Esophagus squamous epithelium (tissue), 5 donors: ENCODE measurements at regions not wholly inside any gene's neighbourhood (a gene's known extent, or its start where the extent isn't known, plus 50 kb on each side); places are given as distances from the start of the nearest gene placed in this dataset.

ENCODE experiments used
- DNase-seq: peaks from one replicate; lab custom pipeline; 2025; lab: John Stamatoyannopoulos, UW
- H3K27ac ChIP-seq, 4 donors: fragments of 200-600 bp; sonication (generic); one replicate each; pipeline ENCODE4 v1.5.1; 2016 to 2019; ENCODE audit warnings: mild to moderate bottlenecking in 1 of 4
- H3K27me3 ChIP-seq, 4 donors: fragments of 200-600 bp; sonication (generic); 1 replicate in 3 of 4; 2 replicates in 1 of 4; pipeline versions ENCODE4 v1.5.1 to v1.6.0; 2017 to 2021; ENCODE audit warnings: antibody characterized with exemption in 1 of 4
- H3K36me3 ChIP-seq, 3 donors: fragments of 200-600 bp; sonication (generic); one replicate each; pipeline ENCODE4 v1.5.1; 2016 to 2019
- H3K4me1 ChIP-seq, 3 donors: fragments of 200-600 bp; sonication (generic); one replicate each; pipeline ENCODE4 v1.5.1; 2017 to 2019
- H3K4me3 ChIP-seq, 4 donors: fragments of 200-600 bp; sonication (generic); 1 replicate in 3 of 4; 2 replicates in 1 of 4; pipeline ENCODE4 v1.5.1; 2016 to 2019; ENCODE audit warnings: mild to moderate bottlenecking in 2 of 4, moderate library complexity in 1 of 4
- H3K9me3 ChIP-seq, 3 donors: fragments of 200-600 bp; sonication (generic); one replicate each; pipeline ENCODE4 v1.5.1; 2016 to 2019
- POLR2A ChIP-seq, 4 donors: fragments of 450-650 bp; IDR thresholded peaks; one replicate each; pipeline ENCODE4 v1.6.1; 2017; ENCODE audit warnings: antibody characterized with exemption in 4 of 4, mild to moderate bottlenecking in 4 of 4, moderate library complexity in 3 of 4
- WGBS, 2 donors: methylation state at CpG; one replicate each; pipeline ENCODE4 v1.1.5; 2018; 5-methylcytosine and 5-hydroxymethylcytosine counted together
- intact Hi-C: fragments of 100-400 bp; cut with DNase I; formaldehyde crosslinking; loops from one replicate; pipeline ENCODE4 v1.15.0; 2022
- TF ChIP-seq, protein P1 (sequence below), 6 experiments: fragments of 450-650 bp in 4 of 6; fragments of 200-600 bp in 2 of 6; sonication (generic) in 2 of 6; IDR thresholded peaks; one replicate each; pipeline ENCODE4 v1.5.1; 2016 to 2019; ENCODE audit warnings: antibody characterized with exemption in 6 of 6, mild to moderate bottlenecking in 4 of 6, moderate library complexity in 4 of 6
- donor health status: DM: yes; HTN: yes; CAD: no.

DNA sequence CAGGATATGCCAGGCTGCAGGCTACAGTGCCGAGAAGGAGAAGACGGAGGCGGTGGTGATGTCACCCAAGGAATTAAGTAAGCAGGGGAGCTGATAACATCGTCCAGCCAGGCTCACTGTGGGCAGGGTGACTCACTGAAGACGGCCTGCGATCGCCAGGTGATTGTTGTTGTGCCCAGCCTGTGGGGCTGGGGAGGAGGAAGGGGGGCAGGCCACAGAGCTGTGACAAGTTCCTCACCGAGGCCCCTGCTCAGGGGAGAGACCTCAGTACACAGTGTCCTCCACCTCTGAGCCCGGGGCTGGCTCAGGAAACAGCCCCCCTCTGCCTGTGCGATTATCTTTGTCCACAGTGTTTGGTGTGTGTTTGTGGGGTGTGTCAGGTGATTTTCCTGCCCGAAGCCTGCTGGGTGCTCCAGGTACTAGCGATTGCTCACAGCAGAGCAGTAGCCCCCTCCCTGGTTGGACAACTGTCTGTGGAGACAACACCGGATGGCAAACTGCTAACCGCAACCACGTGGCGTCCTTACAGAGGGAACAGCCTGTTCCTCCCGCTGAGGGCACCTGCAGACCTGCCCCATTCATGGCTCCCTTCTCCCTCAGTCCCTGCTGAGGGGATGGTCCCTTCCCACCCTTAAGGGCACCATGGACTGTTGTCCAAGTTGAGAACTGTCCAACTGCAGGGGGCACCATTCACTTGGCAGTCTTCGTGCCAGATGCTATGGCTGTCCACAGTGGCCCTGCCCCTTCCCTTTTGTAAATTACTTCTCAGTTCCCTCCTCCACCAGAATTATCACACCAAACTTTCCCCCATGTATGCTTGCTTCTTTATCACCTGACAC, 95.1 kb downstream of the ZFP36L2 start:
- no peaks in the 10 kb centered on the region for H3K9me3 ChIP-seq
- intact Hi-C loops = loop anchor here (5.0 kb wide), 1 partner anchor 91 kb away; no protein-coding TSS in a partner anchor

DNA sequence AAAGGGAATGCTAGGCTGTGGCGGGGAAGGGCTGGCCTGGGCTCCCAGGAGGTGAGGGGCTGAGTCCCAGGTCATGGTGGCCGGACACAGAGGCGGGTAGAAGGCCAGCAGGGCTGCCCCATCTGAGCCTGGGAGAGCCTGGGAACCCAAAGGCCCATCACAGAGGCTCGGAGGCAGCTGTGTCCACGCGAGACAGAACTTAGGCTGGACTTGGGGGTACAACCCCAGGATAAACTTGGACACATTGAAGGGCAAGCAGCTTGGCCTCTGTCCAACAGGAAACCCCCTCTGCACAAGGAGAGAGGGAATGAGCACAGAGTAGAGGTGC, 95.9 kb downstream of the ZFP36L2 start:
- H3K27me3 ChIP-seq = no peaks in the 10 kb centered on the region
- WGBS, 2 donors = 91 to 100% methylated on average over 3 to 6 of the region's 6 CpGs
- H3K4me1 ChIP-seq = peaks cover 39 to 86% (median 47%) of the 10 kb centered on the region in 3 donors
- H3K9me3 ChIP-seq = no peaks in the 10 kb centered on the region
- intact Hi-C loops = loop anchor here (5.0 kb wide), 1 partner anchor 92 kb away; no protein-coding TSS in a partner anchor
- DNase-seq = no peak
- peak overlapping the region; percentile 76 to 90 (median 83) for H3K27ac ChIP-seq
- TF ChIP-seq, protein P1, sequence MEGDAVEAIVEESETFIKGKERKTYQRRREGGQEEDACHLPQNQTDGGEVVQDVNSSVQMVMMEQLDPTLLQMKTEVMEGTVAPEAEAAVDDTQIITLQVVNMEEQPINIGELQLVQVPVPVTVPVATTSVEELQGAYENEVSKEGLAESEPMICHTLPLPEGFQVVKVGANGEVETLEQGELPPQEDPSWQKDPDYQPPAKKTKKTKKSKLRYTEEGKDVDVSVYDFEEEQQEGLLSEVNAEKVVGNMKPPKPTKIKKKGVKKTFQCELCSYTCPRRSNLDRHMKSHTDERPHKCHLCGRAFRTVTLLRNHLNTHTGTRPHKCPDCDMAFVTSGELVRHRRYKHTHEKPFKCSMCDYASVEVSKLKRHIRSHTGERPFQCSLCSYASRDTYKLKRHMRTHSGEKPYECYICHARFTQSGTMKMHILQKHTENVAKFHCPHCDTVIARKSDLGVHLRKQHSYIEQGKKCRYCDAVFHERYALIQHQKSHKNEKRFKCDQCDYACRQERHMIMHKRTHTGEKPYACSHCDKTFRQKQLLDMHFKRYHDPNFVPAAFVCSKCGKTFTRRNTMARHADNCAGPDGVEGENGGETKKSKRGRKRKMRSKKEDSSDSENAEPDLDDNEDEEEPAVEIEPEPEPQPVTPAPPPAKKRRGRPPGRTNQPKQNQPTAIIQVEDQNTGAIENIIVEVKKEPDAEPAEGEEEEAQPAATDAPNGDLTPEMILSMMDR (IDR thresholded peaks at IDR 0.05) = no peak
- no peak for TF ChIP-seq POLR2A (IDR thresholded peaks at IDR 0.05)
- peak overlapping the region in 1 of 4 donors; percentile 15 for H3K4me3 ChIP-seq
- no peaks in the 10 kb centered on the region for H3K36me3 ChIP-seq

More for the DNA sequence above, 95.1 kb downstream of the ZFP36L2 start:
- H3K4me1 ChIP-seq = peaks cover 43 to 94% (median 55%) of the 10 kb centered on the region in 3 donors
- WGBS, 2 donors = 16 to 22% methylated on average over 7 to 12 of the region's 18 CpGs
- TF ChIP-seq, protein P1 (IDR thresholded peaks at IDR 0.05) = peak in 5 of 6 experiments; percentile 21 to 61 (median 44)
- peak in 2 of 4 donors; percentile 4 to 65 for TF ChIP-seq POLR2A (IDR thresholded peaks at IDR 0.05)
- peak; percentile 91 for DNase-seq
- no peaks in the 10 kb centered on the region for H3K36me3 ChIP-seq
- peak overlapping the region; percentile 76 to 90 (median 83) for H3K27ac ChIP-seq
- no peaks in the 10 kb centered on the region for H3K27me3 ChIP-seq
- H3K4me3 ChIP-seq = peak overlapping the region in 1 of 4 donors; percentile 15

DNA sequence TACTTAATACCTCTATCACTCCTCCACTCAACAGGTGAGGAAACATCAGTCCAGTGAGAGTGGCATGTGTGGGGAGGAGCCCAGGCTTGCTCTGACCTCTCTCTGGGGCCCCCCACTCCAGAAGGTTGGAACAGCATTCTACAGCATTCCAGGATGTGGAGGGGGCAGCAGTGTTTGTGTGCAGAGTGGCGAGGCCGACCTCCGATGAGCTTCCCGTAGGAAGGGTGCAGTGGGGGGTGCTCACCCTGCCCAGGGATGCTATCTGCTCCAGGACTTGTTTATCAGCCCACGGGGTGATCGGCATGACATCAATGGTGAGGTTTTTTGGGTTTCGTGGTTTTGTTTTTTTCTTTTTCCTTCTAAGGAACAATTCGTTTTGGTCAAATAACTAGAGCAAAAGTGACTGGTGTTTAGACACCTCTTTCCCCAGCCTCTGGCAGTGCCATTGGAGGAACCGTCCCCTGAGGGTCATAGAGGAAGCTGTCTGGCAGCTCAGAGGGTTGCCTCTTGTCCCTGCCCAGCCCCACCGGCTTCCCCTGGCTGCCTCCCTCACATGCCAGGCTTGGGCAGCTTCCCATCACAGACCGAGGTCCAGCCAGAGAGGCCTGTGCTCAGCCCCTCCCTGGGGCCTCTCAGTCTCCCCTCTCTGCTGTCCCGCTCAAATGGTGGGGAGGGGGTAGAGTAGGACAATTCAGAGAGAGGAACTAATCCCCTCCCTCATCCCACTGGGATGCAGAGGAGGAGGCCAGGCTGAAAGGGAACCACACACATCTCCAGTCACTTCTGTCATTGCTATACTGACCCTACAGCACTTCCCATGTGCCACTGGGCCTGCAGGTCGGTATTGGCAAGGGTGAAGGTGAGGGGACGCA, 96.5 kb downstream of the ZFP36L2 start:
- peak in 2 of 4 donors; percentile 15 to 56 for TF ChIP-seq POLR2A (IDR thresholded peaks at IDR 0.05)
- TF ChIP-seq, protein P1 (IDR thresholded peaks at IDR 0.05) = no peak
- WGBS, 2 donors = 50 to 76% methylated on average over 10 to 12 of the region's 14 CpGs
- Histone ChIP-seq H3K4me3 (no peak overlapping the region), H3K9me3 (no peaks in the 10 kb centered on the region), H3K36me3 (no peaks in the 10 kb centered on the region), H3K4me1 (peaks cover 39 to 80% (median 47%) of the 10 kb centered on the region in 3 donors), H3K27me3 (no peaks in the 10 kb centered on the region), H3K27ac (peak overlapping the region; percentile 76 to 90 (median 83))
- intact Hi-C loops = loop anchor here (5.0 kb wide), 1 partner anchor 92 kb away; no protein-coding TSS in a partner anchor
- DNase-seq = no peak

DNA sequence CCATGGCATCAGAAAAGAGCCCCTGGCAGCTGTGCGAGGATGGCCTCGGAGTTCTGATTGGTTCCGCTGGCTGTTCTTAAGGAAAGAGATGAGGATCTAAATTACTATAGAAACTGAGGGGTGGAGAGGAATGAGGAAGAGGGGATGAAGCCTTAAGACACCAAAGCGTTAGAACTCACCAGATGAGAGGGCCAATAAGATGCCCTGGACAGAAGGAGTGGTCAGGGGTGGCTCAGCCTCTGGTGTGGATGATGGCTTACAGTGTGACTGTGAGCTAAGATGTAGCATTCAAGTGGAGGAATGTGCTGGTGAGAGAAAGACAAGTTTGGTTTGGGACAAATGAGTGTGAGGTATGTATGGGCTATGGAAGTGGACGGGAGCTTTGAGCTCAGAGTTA, 97.8 kb downstream of the ZFP36L2 start:
- WGBS, 2 donors = 77 to 91% methylated on average over 5 of the region's 5 CpGs
- H3K9me3 ChIP-seq = no peaks in the 10 kb centered on the region
- no peak for DNase-seq
- no peak overlapping the region for H3K4me3 ChIP-seq
- H3K36me3 ChIP-seq = no peaks in the 10 kb centered on the region
- peak overlapping the region; percentile 13 to 90 (median 82) for H3K27ac ChIP-seq
- no peak for TF ChIP-seq POLR2A (IDR thresholded peaks at IDR 0.05)
- TF ChIP-seq, protein P1 (IDR thresholded peaks at IDR 0.05) = no peak
- H3K4me1 ChIP-seq = peaks cover 38 to 76% (median 41%) of the 10 kb centered on the region in 3 donors
- no peaks in the 10 kb centered on the region for H3K27me3 ChIP-seq
- intact Hi-C loops = no loop called here
